Ascending aorta (tissue), 2 donors: ENCODE measurements at regions not wholly inside any gene's neighbourhood (a gene's known extent, or its start where the extent isn't known, plus 50 kb on each side); places are given as distances from the start of the nearest gene placed in this dataset.
A peak's percentile ranks its signal among the peaks of the same experiment; 100 is the strongest.

Experiments used
- DNase-seq, 2 donors: peaks; one replicate each; pipeline ENCODE4 v3.0.0-alpha.2; 2019; ENCODE audit warnings: low spot score in 2 of 2
- H3K27ac ChIP-seq, 2 donors: fragments of 200-600 bp; sonication (generic); one replicate each; pipeline ENCODE4 v1.5.1; 2016 to 2017; ENCODE audit warnings: mild to moderate bottlenecking in 1 of 2
- H3K27me3 ChIP-seq: fragments of 200-600 bp; sonication (generic); one replicate; pipeline ENCODE4 v1.5.1; 2017
- H3K36me3 ChIP-seq, 2 donors: fragments of 200-600 bp; sonication (generic); one replicate each; pipeline ENCODE4 v1.5.1; 2016
- H3K4me1 ChIP-seq, 2 donors: fragments of 200-600 bp; sonication (generic); one replicate each; pipeline ENCODE4 v1.5.1; 2016 to 2017; ENCODE audit warnings: mild to moderate bottlenecking in 1 of 2
- H3K4me3 ChIP-seq, 2 donors: fragments of 200-600 bp; sonication (generic); one replicate each; pipeline ENCODE4 v1.5.1; 2016 to 2017; ENCODE audit warnings: mild to moderate bottlenecking in 1 of 2
- H3K9me3 ChIP-seq, 2 donors: fragments of 200-600 bp; sonication (generic); one replicate each; pipeline ENCODE4 v1.5.1; 2016
- intact Hi-C: fragments of 100-400 bp; cut with DNase I; formaldehyde crosslinking; loops from one replicate; pipeline ENCODE4 v1.15.1; 2023
- TF ChIP-seq, protein P1 (sequence below), 3 experiments: fragments of 200-600 bp in 2 of 3; fragments of 450-650 bp in 1 of 3; sonication (generic) in 2 of 3; IDR thresholded peaks; one replicate each; pipeline ENCODE4 v1.5.1; 2016 to 2019; ENCODE audit warnings: antibody characterized with exemption in 3 of 3, mild to moderate bottlenecking in 1 of 3, moderate library complexity in 1 of 3

DNA sequence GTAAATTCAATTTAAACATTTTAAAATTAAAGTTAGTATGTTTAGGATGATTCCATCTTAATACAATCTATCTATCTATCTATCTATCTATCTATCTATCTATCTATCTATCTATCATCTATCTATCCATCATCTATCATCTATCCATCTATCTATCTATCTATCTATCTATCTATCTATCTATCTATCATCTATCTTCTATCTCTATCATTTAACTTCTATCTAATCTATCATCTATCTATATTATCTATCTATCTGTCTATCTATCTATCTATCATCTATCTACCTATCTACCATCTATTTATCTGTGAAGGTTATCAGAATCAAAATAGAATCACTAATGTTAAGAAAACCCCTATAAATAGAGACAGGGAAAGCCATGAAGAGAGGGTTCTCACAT lies 78.3 kb downstream of the RAMP3 start:
- no peaks in the 10 kb centered on the region for H3K27me3 ChIP-seq
- TF ChIP-seq, protein P1, sequence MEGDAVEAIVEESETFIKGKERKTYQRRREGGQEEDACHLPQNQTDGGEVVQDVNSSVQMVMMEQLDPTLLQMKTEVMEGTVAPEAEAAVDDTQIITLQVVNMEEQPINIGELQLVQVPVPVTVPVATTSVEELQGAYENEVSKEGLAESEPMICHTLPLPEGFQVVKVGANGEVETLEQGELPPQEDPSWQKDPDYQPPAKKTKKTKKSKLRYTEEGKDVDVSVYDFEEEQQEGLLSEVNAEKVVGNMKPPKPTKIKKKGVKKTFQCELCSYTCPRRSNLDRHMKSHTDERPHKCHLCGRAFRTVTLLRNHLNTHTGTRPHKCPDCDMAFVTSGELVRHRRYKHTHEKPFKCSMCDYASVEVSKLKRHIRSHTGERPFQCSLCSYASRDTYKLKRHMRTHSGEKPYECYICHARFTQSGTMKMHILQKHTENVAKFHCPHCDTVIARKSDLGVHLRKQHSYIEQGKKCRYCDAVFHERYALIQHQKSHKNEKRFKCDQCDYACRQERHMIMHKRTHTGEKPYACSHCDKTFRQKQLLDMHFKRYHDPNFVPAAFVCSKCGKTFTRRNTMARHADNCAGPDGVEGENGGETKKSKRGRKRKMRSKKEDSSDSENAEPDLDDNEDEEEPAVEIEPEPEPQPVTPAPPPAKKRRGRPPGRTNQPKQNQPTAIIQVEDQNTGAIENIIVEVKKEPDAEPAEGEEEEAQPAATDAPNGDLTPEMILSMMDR (IDR thresholded peaks at IDR 0.05) = no peak
- DNase-seq = no peak
- H3K27ac ChIP-seq = no peak overlapping the region
- no peaks in the 10 kb centered on the region for H3K9me3 ChIP-seq
- no peaks in the 10 kb centered on the region for H3K4me1 ChIP-seq
- intact Hi-C loops = no loop called here
- H3K4me3 ChIP-seq = no peak overlapping the region
- no peaks in the 10 kb centered on the region for H3K36me3 ChIP-seq

DNA sequence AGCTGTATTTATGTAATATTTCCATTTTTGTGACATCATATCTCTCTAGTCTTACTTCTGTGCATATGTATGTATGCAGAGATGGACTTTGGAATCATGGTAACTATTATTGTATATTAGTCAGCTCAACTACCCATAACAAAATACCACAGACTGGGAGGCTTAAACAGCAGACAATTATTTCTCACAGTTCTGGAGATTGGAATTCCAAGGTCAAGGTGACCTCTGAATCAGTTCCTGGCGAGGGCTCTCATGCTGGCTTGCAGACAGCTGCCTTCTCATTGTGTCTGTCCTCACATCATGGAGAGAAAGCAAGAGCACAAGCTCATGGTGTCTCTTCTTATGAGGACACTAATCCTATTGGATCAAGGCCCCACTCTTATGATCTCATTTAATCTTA lies 79.1 kb downstream of the RAMP3 start:
- Histone ChIP-seq H3K4me1 (no peaks in the 10 kb centered on the region), H3K9me3 (no peaks in the 10 kb centered on the region), H3K27me3 (no peaks in the 10 kb centered on the region), H3K36me3 (no peaks in the 10 kb centered on the region), H3K27ac (no peak overlapping the region), H3K4me3 (no peak overlapping the region)
- TF ChIP-seq, protein P1 (IDR thresholded peaks at IDR 0.05) = no peak
- intact Hi-C loops = no loop called here
- no peak for DNase-seq

DNA sequence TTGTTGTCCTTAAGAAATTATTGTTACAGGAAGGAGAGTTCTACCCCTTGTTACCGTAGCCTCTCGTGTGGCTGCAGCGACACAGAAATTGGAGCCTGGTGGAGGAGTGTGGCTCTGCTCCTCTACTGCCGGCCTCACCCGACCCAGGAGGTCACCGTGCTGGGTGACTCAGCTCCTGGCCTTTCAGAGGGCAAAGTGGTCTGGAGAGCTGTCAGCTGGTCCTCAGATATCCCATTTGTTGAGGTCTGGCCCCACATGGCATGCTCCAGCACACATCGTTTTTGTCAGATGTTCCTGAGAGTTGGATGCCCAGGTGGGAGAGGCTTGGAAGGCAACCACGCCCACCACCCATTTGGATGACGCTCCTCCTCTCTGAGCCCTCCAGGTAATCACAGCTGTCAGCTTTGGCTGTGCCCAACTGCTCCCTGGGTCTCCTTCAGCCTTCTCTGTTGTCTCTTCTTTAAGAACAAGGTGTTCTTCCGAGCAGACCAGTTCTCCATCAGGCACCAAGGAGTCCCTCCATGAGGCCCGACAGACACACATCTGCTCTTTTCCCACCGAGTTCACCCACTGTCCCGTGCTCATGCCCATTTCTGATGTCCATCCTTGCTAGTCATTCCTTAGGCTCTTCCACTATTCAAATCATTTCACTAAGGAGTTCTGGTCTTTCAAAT lies 80.3 kb downstream of the RAMP3 start:
- DNase-seq = no peak

DNA sequence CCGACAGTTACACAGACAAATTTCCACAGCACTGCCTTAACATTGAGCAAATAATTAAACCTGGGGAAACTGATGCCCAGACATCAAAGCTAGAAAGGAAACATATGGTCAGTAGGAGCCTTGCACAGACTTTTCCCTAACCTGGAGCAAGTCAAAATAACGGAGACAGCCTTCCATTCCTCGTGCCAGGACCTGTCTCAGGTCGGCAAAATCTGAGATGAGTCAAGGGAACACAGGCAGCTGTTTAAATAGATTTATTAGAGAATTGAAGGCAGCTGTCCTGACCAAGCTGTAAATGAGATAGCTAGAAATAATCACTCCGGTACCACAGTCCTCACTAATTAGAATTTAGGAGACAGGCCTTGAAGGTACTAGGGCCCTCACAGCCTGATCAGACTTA lies 81.2 kb downstream of the RAMP3 start:
- Histone ChIP-seq H3K36me3 (no peaks in the 10 kb centered on the region), H3K27ac (no peak overlapping the region), H3K9me3 (no peaks in the 10 kb centered on the region), H3K27me3 (no peaks in the 10 kb centered on the region), H3K4me3 (no peak overlapping the region), H3K4me1 (no peaks in the 10 kb centered on the region)
- TF ChIP-seq, protein P1 (IDR thresholded peaks at IDR 0.05) = no peak
- intact Hi-C loops = no loop called here
- DNase-seq = no peak

More for the DNA sequence above, 80.3 kb downstream of the RAMP3 start:
- TF ChIP-seq, protein P1 (IDR thresholded peaks at IDR 0.05) = no peak
- intact Hi-C loops = no loop called here
- no peak overlapping the region for H3K4me3 ChIP-seq
- no peaks in the 10 kb centered on the region for H3K9me3 ChIP-seq
- H3K4me1 ChIP-seq = no peaks in the 10 kb centered on the region
- no peaks in the 10 kb centered on the region for H3K27me3 ChIP-seq
- H3K36me3 ChIP-seq = no peaks in the 10 kb centered on the region
- H3K27ac ChIP-seq = no peak overlapping the region

DNA sequence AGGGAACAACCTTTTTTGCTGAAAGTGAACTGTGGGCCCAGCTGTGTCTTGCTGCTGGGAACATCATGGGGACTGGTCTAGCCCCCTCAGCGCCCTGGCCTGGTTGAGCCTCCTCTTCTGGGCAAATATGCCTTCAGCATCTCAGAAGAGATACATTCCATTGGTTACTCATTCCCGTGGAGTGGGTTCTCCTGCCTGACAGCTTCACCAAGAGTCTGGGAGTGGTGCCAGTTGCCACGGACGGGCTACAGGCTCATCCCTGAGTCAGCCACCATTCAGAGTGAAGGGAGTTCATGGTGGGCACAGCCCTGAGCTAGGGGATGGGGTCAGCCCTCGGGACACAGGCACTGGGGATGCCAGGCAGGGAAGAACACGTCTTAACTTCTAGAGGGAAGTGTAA lies 81.9 kb downstream of the RAMP3 start:
- no peak overlapping the region for H3K4me3 ChIP-seq
- intact Hi-C loops = no loop called here
- H3K9me3 ChIP-seq = no peaks in the 10 kb centered on the region
- no peaks in the 10 kb centered on the region for H3K27me3 ChIP-seq
- no peaks in the 10 kb centered on the region for H3K36me3 ChIP-seq
- H3K27ac ChIP-seq = peak overlapping the region in 1 of 2 donors; percentile 19
- TF ChIP-seq, protein P1 (IDR thresholded peaks at IDR 0.05) = no peak
- DNase-seq = no peak
- no peaks in the 10 kb centered on the region for H3K4me1 ChIP-seq
